ENCODE measurements at regions not wholly inside any gene's neighbourhood (a gene's known extent, or its start where the extent isn't known, plus 50 kb on each side); places are given as distances from the start of the nearest gene placed in this dataset.

GRCh38 chr1:58119971-58120370 lies 426.6 kb downstream of the OMA1 start:
- no peak for DNase-seq

GRCh38 chr1:58116284-58116683 lies 430.2 kb downstream of the OMA1 start:
- DNase-seq = no peak

- DNase-seq = no peak
Measured at GRCh38 chr1:58109646-58110200, 436.8 kb downstream of the OMA1 start.

GRCh38 chr1:58108783-58109182 lies 437.7 kb downstream of the OMA1 start:
- no peak for DNase-seq

GRCh38 chr1:58107943-58108342 lies 438.6 kb downstream of the OMA1 start:
- DNase-seq = no peak

- DNase-seq = no peak
Measured at GRCh38 chr1:58104960-58105359, 441.6 kb downstream of the OMA1 start.

GRCh38 chr1:58096714-58097113 lies 449.8 kb downstream of the OMA1 start:
- DNase-seq = no peak

GRCh38 chr1:58095183-58095582 lies 451.3 kb downstream of the OMA1 start:
- DNase-seq = no peak

GRCh38 chr1:58094221-58094620 lies 452.3 kb downstream of the OMA1 start:
- no peak for DNase-seq

GRCh38 chr1:58090640-58091039 lies 455.9 kb downstream of the OMA1 start:
- no peak for DNase-seq

GRCh38 chr1:58089898-58090534 lies 456.5 kb downstream of the OMA1 start:
- DNase-seq = no peak

- DNase-seq = no peak
Measured at GRCh38 chr1:58084266-58084665, 462.3 kb downstream of the OMA1 start.

- no peak for DNase-seq
Measured at GRCh38 chr1:58082596-58082995, 463.9 kb downstream of the OMA1 start.

GRCh38 chr1:58076258-58076657 lies 470.3 kb downstream of the OMA1 start:
- no peak for DNase-seq

- DNase-seq = no peak
Measured at GRCh38 chr1:58075188-58075578, 471.3 kb downstream of the OMA1 start.

- no peak for DNase-seq
Measured at GRCh38 chr1:58072450-58072849, 474.1 kb downstream of the OMA1 start.

GRCh38 chr1:58067082-58067481 lies 479.4 kb downstream of the OMA1 start:
- DNase-seq = no peak

- DNase-seq = no peak
Measured at GRCh38 chr1:58065520-58065919, 481.0 kb downstream of the OMA1 start.

- DNase-seq = no peak
Measured at GRCh38 chr1:58064166-58064565, 482.4 kb downstream of the OMA1 start.

- no peak for DNase-seq
Measured at GRCh38 chr1:58063095-58063494, 483.4 kb downstream of the OMA1 start.

GRCh38 chr1:58062635-58063034 lies 483.9 kb downstream of the OMA1 start:
- DNase-seq = no peak

GRCh38 chr1:58060559-58061170 lies 485.9 kb downstream of the OMA1 start:
- no peak for DNase-seq

GRCh38 chr1:58059789-58060188 lies 486.7 kb downstream of the OMA1 start:
- DNase-seq = no peak

- no peak for DNase-seq
Measured at GRCh38 chr1:58058323-58058722, 488.2 kb downstream of the OMA1 start.

- DNase-seq = no peak
Measured at GRCh38 chr1:58057826-58058225, 488.7 kb downstream of the OMA1 start.
